ENCODE measurements at regions not wholly inside any gene's neighbourhood (a gene's known extent, or its start where the extent isn't known, plus 50 kb on each side); places are given as distances from the start of the nearest gene placed in this dataset.

- TF ChIP-seq PKNOX1 (IDR thresholded peaks at IDR 0.05) (no peak), HDGF (IDR thresholded peaks at IDR 0.05; ENCODE audit: borderline replicate concordance) (no peak), FOXK2 (IDR thresholded peaks at IDR 0.05) (no peak), BHLHE40 (IDR thresholded peaks at IDR 0.05; ENCODE audit: borderline replicate concordance) (no peak), FOXM1 (IDR thresholded peaks at IDR 0.05; ENCODE audit: borderline replicate concordance) (no peak), CTBP1 (IDR thresholded peaks at IDR 0.05; ENCODE audit: borderline replicate concordance) (no peak), SUZ12 (IDR thresholded peaks at IDR 0.05) (no peak)
- no peak for DNase-seq (ENCODE audit: extremely low spot score)
- ChIA-PET CTCF (no interaction called here), POLR2A (no interaction called here)
Observed at GRCh38 chr9:104280711-104281110, 186.6 kb downstream of the SMC2 start.

GRCh38 chr9:104286187-104286586, 192.1 kb downstream of the SMC2 start:
- ChIA-PET POLR2A (no interaction called here), CTCF (no interaction called here)
- TF ChIP-seq ZNF384 (IDR thresholded peaks at IDR 0.05) (no peak), SUZ12 (IDR thresholded peaks at IDR 0.05) (no peak), CTBP1 (IDR thresholded peaks at IDR 0.05; ENCODE audit: borderline replicate concordance) (no peak), NFRKB (IDR thresholded peaks at IDR 0.05) (no peak), FOXK2 (IDR thresholded peaks at IDR 0.05) (no peak), FOXM1 (IDR thresholded peaks at IDR 0.05; ENCODE audit: borderline replicate concordance) (no peak), FOXA1 (IDR thresholded peaks at IDR 0.05) (no peak), HDGF (IDR thresholded peaks at IDR 0.05; ENCODE audit: borderline replicate concordance) (no peak), BHLHE40 (IDR thresholded peaks at IDR 0.05; ENCODE audit: borderline replicate concordance) (no peak), SP1 (IDR thresholded peaks at IDR 0.05) (no peak), ELF4 (IDR thresholded peaks at IDR 0.05) (no peak), PKNOX1 (IDR thresholded peaks at IDR 0.05) (no peak), TARDBP (IDR thresholded peaks at IDR 0.05) (no peak), LEF1 (IDR thresholded peaks at IDR 0.05; ENCODE audit: borderline replicate concordance) (no peak), L3MBTL2 (conservative IDR thresholded peaks at IDR 0.05) (no peak), ARNT (IDR thresholded peaks at IDR 0.05) (no peak)
- DNase-seq (ENCODE audit: extremely low spot score) = no peak

DNA sequence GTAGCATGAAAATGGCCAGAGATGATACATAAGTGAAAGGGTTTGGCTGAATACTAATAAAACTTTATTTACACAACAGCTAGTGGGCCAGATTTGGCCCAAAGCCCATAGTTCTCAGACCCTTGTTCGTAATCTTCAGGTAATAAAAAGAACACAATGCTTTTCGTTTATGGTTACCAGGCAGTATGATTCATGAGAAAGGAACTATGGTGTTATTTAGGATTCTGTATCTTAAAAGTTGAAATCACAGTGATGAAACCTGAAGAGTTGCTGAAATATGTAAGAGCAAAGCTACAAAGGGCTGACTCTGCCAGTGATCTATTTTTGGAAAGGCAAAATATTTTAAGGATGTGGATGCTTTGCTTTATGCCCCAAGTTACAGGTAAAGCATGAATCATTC, 192.7 kb downstream of the SMC2 start:
- DNase-seq (ENCODE audit: extremely low spot score) = no peak
- TF ChIP-seq BHLHE40 (IDR thresholded peaks at IDR 0.05; ENCODE audit: borderline replicate concordance) (no peak), FOXK2 (IDR thresholded peaks at IDR 0.05) (no peak), SUZ12 (IDR thresholded peaks at IDR 0.05) (no peak), NFRKB (IDR thresholded peaks at IDR 0.05) (no peak), ARNT (IDR thresholded peaks at IDR 0.05) (no peak), ZNF384 (IDR thresholded peaks at IDR 0.05) (no peak), ELF4 (IDR thresholded peaks at IDR 0.05) (no peak), HDGF (IDR thresholded peaks at IDR 0.05; ENCODE audit: borderline replicate concordance) (no peak), L3MBTL2 (conservative IDR thresholded peaks at IDR 0.05) (no peak), FOXA1 (IDR thresholded peaks at IDR 0.05) (no peak), PKNOX1 (IDR thresholded peaks at IDR 0.05) (no peak), TARDBP (IDR thresholded peaks at IDR 0.05) (no peak), CTBP1 (IDR thresholded peaks at IDR 0.05; ENCODE audit: borderline replicate concordance) (no peak)
- ChIA-PET POLR2A (no interaction called here), CTCF (no interaction called here)

- DNase-seq (ENCODE audit: extremely low spot score) = no peak
- TF ChIP-seq SP1 (IDR thresholded peaks at IDR 0.05) (no peak), FOXA1 (IDR thresholded peaks at IDR 0.05) (no peak), PKNOX1 (IDR thresholded peaks at IDR 0.05) (no peak)
- CTCF ChIA-PET = no interaction called here
- POLR2A ChIA-PET = no interaction called here
Observed at GRCh38 chr9:104287253-104287878, 193.3 kb downstream of the SMC2 start.

DNA sequence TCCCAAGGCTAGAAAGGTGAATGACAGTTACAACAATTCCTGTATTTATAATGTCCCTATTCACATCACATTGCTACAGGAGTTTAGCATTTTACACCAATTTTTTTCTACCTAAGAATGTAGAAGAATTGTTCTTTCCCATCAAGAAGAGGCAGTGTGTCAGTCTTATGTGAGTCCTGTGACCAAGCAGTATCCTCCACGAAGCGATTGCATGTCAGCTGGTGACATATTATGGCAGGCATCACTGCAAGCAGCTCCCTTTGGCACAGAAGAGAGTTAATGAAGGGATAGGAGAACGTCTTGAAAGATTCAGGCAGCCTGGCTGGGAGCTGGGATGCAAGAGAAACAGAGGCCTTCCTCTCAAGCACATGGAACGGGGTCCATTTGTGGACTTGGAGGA, 199.8 kb downstream of the SMC2 start:
- no peak for TF ChIP-seq SP1 (IDR thresholded peaks at IDR 0.05)
- no peak for TF ChIP-seq PKNOX1 (IDR thresholded peaks at IDR 0.05)
- TF ChIP-seq HDGF (IDR thresholded peaks at IDR 0.05; ENCODE audit: borderline replicate concordance) = no peak
- TF ChIP-seq FOXK2 (IDR thresholded peaks at IDR 0.05) = no peak
- TF ChIP-seq CTBP1 (IDR thresholded peaks at IDR 0.05; ENCODE audit: borderline replicate concordance) = no peak
- no peak for TF ChIP-seq FOXA1 (IDR thresholded peaks at IDR 0.05)
- TF ChIP-seq LEF1 (IDR thresholded peaks at IDR 0.05; ENCODE audit: borderline replicate concordance) = no peak
- TF ChIP-seq TARDBP (IDR thresholded peaks at IDR 0.05) = no peak
- TF ChIP-seq BHLHE40 (IDR thresholded peaks at IDR 0.05; ENCODE audit: borderline replicate concordance) = no peak
- no peak for TF ChIP-seq ELF4 (IDR thresholded peaks at IDR 0.05)
- no peak for TF ChIP-seq NFRKB (IDR thresholded peaks at IDR 0.05)
- TF ChIP-seq ARNT (IDR thresholded peaks at IDR 0.05) = no peak
- no peak for TF ChIP-seq L3MBTL2 (conservative IDR thresholded peaks at IDR 0.05)
- no peak for TF ChIP-seq ZNF384 (IDR thresholded peaks at IDR 0.05)
- no peak for TF ChIP-seq SUZ12 (IDR thresholded peaks at IDR 0.05)
- no peak for TF ChIP-seq FOXM1 (IDR thresholded peaks at IDR 0.05; ENCODE audit: borderline replicate concordance)
- CTCF ChIA-PET = no interaction called here
- POLR2A ChIA-PET = no interaction called here

More for the DNA sequence above, 199.8 kb downstream of the SMC2 start:
- DNase-seq (ENCODE audit: extremely low spot score) = no peak
